ENCODE measurements at regions not wholly inside any gene's neighbourhood (a gene's known extent, or its start where the extent isn't known, plus 50 kb on each side); places are given as distances from the start of the nearest gene placed in this dataset.

DNA sequence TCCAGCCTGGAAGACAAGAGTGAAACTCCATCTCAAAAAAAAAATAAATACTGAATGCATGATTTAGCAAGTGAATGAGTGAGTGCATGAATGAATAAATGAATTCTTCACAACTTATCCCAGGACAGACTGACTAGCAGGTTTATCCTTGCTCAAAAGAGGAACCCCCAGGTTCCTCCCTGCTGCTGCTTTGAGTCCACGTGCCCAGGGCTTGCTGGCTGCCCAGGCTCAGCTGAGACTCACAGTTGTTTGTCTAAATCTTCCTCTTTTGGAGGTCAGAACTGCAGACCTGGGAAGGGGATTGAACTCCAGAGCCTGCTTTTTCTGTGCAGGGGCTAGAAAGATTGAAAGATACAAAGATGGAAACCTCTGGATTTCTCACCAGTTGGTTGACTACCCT, 117.4 kb upstream of the TMEM45B start:
- H3K4me2 ChIP-seq (ENCODE audit: control insufficient read depth, insufficient read depth) = no peak overlapping the region
- in situ Hi-C loops (cut with MboI) (no loop called here), intact Hi-C loops (cut with micrococcal nuclease; ENCODE audit: unreplicated experiment) (loop anchor here (5.0 to 10.0 kb wide), 2 partner anchors 321 to 583 kb away; partner anchors contain the start of gene BARX2)
- no peak for ATAC-seq
- no peak for FAIRE-seq
- CTCF ChIA-PET = interaction anchor here (0.6 to 1.8 kb wide), 4 partner anchors 93 to 335 kb away, joined by 3 to 7 read pairs (median 4); no protein-coding TSS in a partner anchor
- DNase-seq (ENCODE audit: low read depth, low spot score) = no peak
- SMC1A ChIA-PET (ENCODE audit: uncharacterized antibody, unreplicated experiment) = no interaction called here
- no peak overlapping the region for H3K4me3 ChIP-seq
- no peak overlapping the region for H2AFZ ChIP-seq (ENCODE audit: control insufficient read depth, low read depth, low read length)
- no peak overlapping the region for H3K9ac ChIP-seq (ENCODE audit: control insufficient read depth, insufficient read depth, low read length)
- POLR2A ChIA-PET = no interaction called here
- no peaks in the 10 kb centered on the region for H3K9me3 ChIP-seq (replicated peaks; ENCODE audit: control insufficient read depth, insufficient read depth, low read length)
- H4K20me1 ChIP-seq (ENCODE audit: control insufficient read depth, insufficient read depth) = no peaks in the 10 kb centered on the region
- RAD21 ChIA-PET (ENCODE audit: unreplicated experiment) = no interaction called here
- H3K36me3 ChIP-seq (ENCODE audit: control insufficient read depth in 2 of 2, insufficient read depth in 2 of 2, low read length in 1 of 2) = no peaks in the 10 kb centered on the region
- WGBS (ENCODE audit: insufficient coverage, insufficient replicate concordance, low lambda C conversion rate, missing lambda C conversion rate) = 0% methylated on average over 1 of the region's 1 CpG
- no peaks in the 10 kb centered on the region; a peak in 2 of 4 replicates for H3K27me3 ChIP-seq (replicated peaks in 1 of 2; ENCODE audit: control insufficient read depth in 2 of 2, insufficient read depth in 2 of 2, low read length in 1 of 2)
- no peak overlapping the region for H3K27ac ChIP-seq (ENCODE audit: control insufficient read depth, insufficient read depth)
- H3K4me1 ChIP-seq (ENCODE audit: control insufficient read depth, insufficient read depth, low read length) = 0 out of 2 replicates have a peak, but pooled peaks cover 2% of the 10 kb centered on the region
- H3K79me2 ChIP-seq (ENCODE audit: control insufficient read depth, insufficient read depth, low read length) = no peaks in the 10 kb centered on the region
- no TSS peak for BruUV-seq (replicated peaks)
- TF ChIP-seq ZSCAN29 (IDR thresholded peaks at IDR 0.05) (no peak), TARDBP (IDR thresholded peaks at IDR 0.05; ENCODE audit: borderline replicate concordance) (no peak), ATF7 (IDR thresholded peaks at IDR 0.05; ENCODE audit: low read depth) (no peak), NFYA (IDR thresholded peaks at IDR 0.05; ENCODE audit: borderline replicate concordance, low read depth, low read length) (no peak), ELK1 (IDR thresholded peaks at IDR 0.05; ENCODE audit: low read depth, low read length) (no peak), BMI1 (IDR thresholded peaks at IDR 0.05; ENCODE audit: borderline replicate concordance) (no peak), RAD51 (IDR thresholded peaks at IDR 0.05) (no peak), SMC3 (IDR thresholded peaks at IDR 0.05; ENCODE audit: borderline replicate concordance, low read length) (no peak), HSF1 (IDR thresholded peaks at IDR 0.05; ENCODE audit: low read depth, low read length) (no peak), RCOR1 (conservative IDR thresholded peaks at IDR 0.05; ENCODE audit: low read depth, low read length) (no peak), CHD1 (IDR thresholded peaks at IDR 0.05; ENCODE audit: low read depth, low read length) (no peak), E4F1 (IDR thresholded peaks at IDR 0.05; ENCODE audit: borderline replicate concordance, partially characterized antibody) (no peak), KDM1A (IDR thresholded peaks at IDR 0.05; ENCODE audit: borderline replicate concordance) (no peak), GATAD2B (conservative IDR thresholded peaks at IDR 0.05; ENCODE audit: low read depth) (no peak), CEBPB (IDR thresholded peaks at IDR 0.05; ENCODE audit: borderline replicate concordance in 1 of 2, low read depth in 2 of 2, low read length in 2 of 2) (no peak)
- TF ChIP-seq, protein P1, sequence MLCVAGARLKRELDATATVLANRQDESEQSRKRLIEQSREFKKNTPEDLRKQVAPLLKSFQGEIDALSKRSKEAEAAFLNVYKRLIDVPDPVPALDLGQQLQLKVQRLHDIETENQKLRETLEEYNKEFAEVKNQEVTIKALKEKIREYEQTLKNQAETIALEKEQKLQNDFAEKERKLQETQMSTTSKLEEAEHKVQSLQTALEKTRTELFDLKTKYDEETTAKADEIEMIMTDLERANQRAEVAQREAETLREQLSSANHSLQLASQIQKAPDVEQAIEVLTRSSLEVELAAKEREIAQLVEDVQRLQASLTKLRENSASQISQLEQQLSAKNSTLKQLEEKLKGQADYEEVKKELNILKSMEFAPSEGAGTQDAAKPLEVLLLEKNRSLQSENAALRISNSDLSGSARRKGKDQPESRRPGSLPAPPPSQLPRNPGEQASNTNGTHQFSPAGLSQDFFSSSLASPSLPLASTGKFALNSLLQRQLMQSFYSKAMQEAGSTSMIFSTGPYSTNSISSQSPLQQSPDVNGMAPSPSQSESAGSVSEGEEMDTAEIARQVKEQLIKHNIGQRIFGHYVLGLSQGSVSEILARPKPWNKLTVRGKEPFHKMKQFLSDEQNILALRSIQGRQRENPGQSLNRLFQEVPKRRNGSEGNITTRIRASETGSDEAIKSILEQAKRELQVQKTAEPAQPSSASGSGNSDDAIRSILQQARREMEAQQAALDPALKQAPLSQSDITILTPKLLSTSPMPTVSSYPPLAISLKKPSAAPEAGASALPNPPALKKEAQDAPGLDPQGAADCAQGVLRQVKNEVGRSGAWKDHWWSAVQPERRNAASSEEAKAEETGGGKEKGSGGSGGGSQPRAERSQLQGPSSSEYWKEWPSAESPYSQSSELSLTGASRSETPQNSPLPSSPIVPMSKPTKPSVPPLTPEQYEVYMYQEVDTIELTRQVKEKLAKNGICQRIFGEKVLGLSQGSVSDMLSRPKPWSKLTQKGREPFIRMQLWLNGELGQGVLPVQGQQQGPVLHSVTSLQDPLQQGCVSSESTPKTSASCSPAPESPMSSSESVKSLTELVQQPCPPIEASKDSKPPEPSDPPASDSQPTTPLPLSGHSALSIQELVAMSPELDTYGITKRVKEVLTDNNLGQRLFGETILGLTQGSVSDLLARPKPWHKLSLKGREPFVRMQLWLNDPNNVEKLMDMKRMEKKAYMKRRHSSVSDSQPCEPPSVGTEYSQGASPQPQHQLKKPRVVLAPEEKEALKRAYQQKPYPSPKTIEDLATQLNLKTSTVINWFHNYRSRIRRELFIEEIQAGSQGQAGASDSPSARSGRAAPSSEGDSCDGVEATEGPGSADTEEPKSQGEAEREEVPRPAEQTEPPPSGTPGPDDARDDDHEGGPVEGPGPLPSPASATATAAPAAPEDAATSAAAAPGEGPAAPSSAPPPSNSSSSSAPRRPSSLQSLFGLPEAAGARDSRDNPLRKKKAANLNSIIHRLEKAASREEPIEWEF (IDR thresholded peaks at IDR 0.05; ENCODE audit: insufficient replicate concordance, low read depth, low read length) = no peak
